Heart right ventricle (tissue), 16 donors: ENCODE measurements at regions not wholly inside any gene's neighbourhood (a gene's known extent, or its start where the extent isn't known, plus 50 kb on each side); places are given as distances from the start of the nearest gene placed in this dataset.

ENCODE experiments used
- ATAC-seq, 8 donors: fragments of 200-7000 bp; cut with Tn5 transposase; one replicate each; pipeline ENCODE4 v1.9.1; 2020; ENCODE audit warnings: mild to moderate bottlenecking in 8 of 8, moderate library complexity in 8 of 8, moderate number of reproducible peaks in 1 of 8
- DNase-seq, 2 donors: peaks; one replicate each; pipeline ENCODE4 v3.0.0-alpha.2; 2020
- H3K27ac ChIP-seq, 10 donors: fragments of 200-600 bp; sonication (generic) in 2 of 10; one replicate each; pipeline versions ENCODE4 v1.5.0 to v1.8.0; 2020 to 2022; ENCODE audit warnings: mild to moderate bottlenecking in 3 of 10
- H3K27me3 ChIP-seq, 7 donors: fragments of 200-600 bp; one replicate each; pipeline ENCODE4 v1.8.0; 2021 to 2022; ENCODE audit warnings: mild to moderate bottlenecking in 2 of 7
- H3K36me3 ChIP-seq, 9 donors: fragments of 200-600 bp; sonication (generic) in 1 of 9; one replicate each; pipeline versions ENCODE4 v1.5.0 to v1.8.0; 2020 to 2022; ENCODE audit warnings: mild to moderate bottlenecking in 2 of 9
- H3K4me1 ChIP-seq, 9 donors: fragments of 200-600 bp; sonication (generic) in 1 of 9; one replicate each; pipeline versions ENCODE4 v1.5.0 to v1.8.0; 2020 to 2022; ENCODE audit warnings: mild to moderate bottlenecking in 4 of 9
- H3K4me3 ChIP-seq, 10 donors: fragments of 200-600 bp; sonication (generic) in 2 of 10; one replicate each; pipeline versions ENCODE4 v1.5.0 to v1.8.0; 2020 to 2022; ENCODE audit warnings: mild to moderate bottlenecking in 7 of 10, moderate library complexity in 2 of 10
- H3K9me3 ChIP-seq, 11 donors: fragments of 200-600 bp in 10 of 11; sonication (generic) in 2 of 11; one replicate each; pipeline versions ENCODE4 v1.5.0 to v1.8.0; 2013 to 2022; ENCODE audit warnings: mild to moderate bottlenecking in 2 of 11, control low read depth in 1 of 11, moderate library complexity in 1 of 11
- CTCF ChIP-seq, 9 donors: fragments of 200-600 bp; sonication (generic) in 2 of 9; IDR thresholded peaks; one replicate each; pipeline versions ENCODE4 v1.5.0 to v1.8.0; 2021 to 2022; ENCODE audit warnings: antibody characterized with exemption in 9 of 9, mild to moderate bottlenecking in 5 of 9, moderate library complexity in 1 of 9
- WGBS, 2 donors: extraction: QIAGEN DNeasy Blood & Tissue Kit; methylation state at CpG; one replicate each; pipeline ENCODE4 v1.1.7; 2013; ENCODE audit warnings: inconsistent platforms in 1 of 2; 5-methylcytosine and 5-hydroxymethylcytosine counted together
- intact Hi-C, 10 donors: fragments of 100-400 bp; cut with DNase I; formaldehyde crosslinking; loops; one replicate each; pipeline versions ENCODE4 v1.11.1 to v1.14.2; 2022
- donor health status: Arrhythmogenic right ventricular cardiomyopathy.
- donor health status: ischemic (EF 13 %, LVEDD 7.1; RV severe dilation, severe dysfunction).
- donor health status: healthy with polysubstance abuse.
- donor health status: DM: no; HTN: yes; CAD: no.
- donor health status: DM: no; HTN: no; CAD: no.
- donor health status: ischemic (EF 25% LVEDD 6.9; RV normal size, moderate dysfunction).
- donor health status: ischemic (EF 25% LVEDD 5.7; RV mildly dilated, moderate dysfunction).
- donor health status: healthy.
- donor health status: DM: yes; HTN: yes; CAD: no.
- donor health status: Ischemic cardiomyopathy.
- donor health status: ischemic (EF 35%, LVEDD 5.7; RV mildly dilated, moderate dysfunction).
- donor health status: nonischemic (EF 11% LVEDD 7.7; RV severe dilation, severe dysfunction).
- donor health status: DM: yes; HTN: yes; CAD: no.
- donor health status: PGD.
- donor health status: ischemic (EF 29% LVEDD 5.4; RV normal size, mild dysfunction).
- donor health status: nonischemic (EF 23%, LVEDD 6.1; RV moderate dilation, normal function).

- Histone ChIP-seq H3K9me3 (no peaks in the 10 kb centered on the region), H3K4me3 (no peak overlapping the region), H3K27me3 (peaks cover 0 to 44% (median 15%) of the 10 kb centered on the region in 7 donors), H3K27ac (no peak overlapping the region), H3K4me1 (peaks cover 0 to 2% (median 0%) of the 10 kb centered on the region in 9 donors), H3K36me3 (no peaks in the 10 kb centered on the region)
- no peak for DNase-seq
- WGBS, 2 donors = 36 to 43% methylated on average over 7 of the region's 7 CpGs
- TF ChIP-seq CTCF (IDR thresholded peaks at IDR 0.05) = no peak
- ATAC-seq = peak in 4 of 8 donors; percentile 37 to 54 (median 47)
- intact Hi-C loops = loop anchor here (5.0 to 10.0 kb wide), 5 partner anchors 49 to 1496 kb away; no protein-coding TSS in a partner anchor
These were observed 247.0 kb downstream of the PTBP2 start for GRCh38 chr1:96968541-96968940.

GRCh38 chr1:96968983-96969382 lies 247.4 kb downstream of the PTBP2 start:
- WGBS, 2 donors = 68% methylated on average over 4 of the region's 4 CpGs
- no peak for ATAC-seq
- intact Hi-C loops = loop anchor here (5.0 to 10.0 kb wide), 5 partner anchors 48 to 1496 kb away; no protein-coding TSS in a partner anchor
- Histone ChIP-seq H3K27ac (no peak overlapping the region), H3K36me3 (no peaks in the 10 kb centered on the region), H3K9me3 (no peaks in the 10 kb centered on the region), H3K27me3 (peaks cover 0 to 44% (median 15%) of the 10 kb centered on the region in 7 donors), H3K4me1 (no peaks in the 10 kb centered on the region), H3K4me3 (no peak overlapping the region)
- no peak for TF ChIP-seq CTCF (IDR thresholded peaks at IDR 0.05)
- no peak for DNase-seq

GRCh38 chr1:96969656-96970163 lies 248.1 kb downstream of the PTBP2 start:
- Histone ChIP-seq H3K27me3 (peaks cover 0 to 44% (median 15%) of the 10 kb centered on the region in 7 donors), H3K36me3 (no peaks in the 10 kb centered on the region), H3K27ac (no peak overlapping the region), H3K4me3 (no peak overlapping the region), H3K9me3 (no peaks in the 10 kb centered on the region), H3K4me1 (no peaks in the 10 kb centered on the region)
- no peak for DNase-seq
- ATAC-seq = no peak
- WGBS, 2 donors = 77 to 93% methylated on average over 1 of the region's 1 CpG
- no peak for TF ChIP-seq CTCF (IDR thresholded peaks at IDR 0.05)
- intact Hi-C loops = loop anchor here (5.0 to 10.0 kb wide), 5 partner anchors 48 to 1495 kb away; no protein-coding TSS in a partner anchor

GRCh38 chr1:96971439-96971838 lies 249.9 kb downstream of the PTBP2 start:
- H3K36me3 ChIP-seq = no peaks in the 10 kb centered on the region
- WGBS, 2 donors = 91 to 97% methylated on average over 2 of the region's 2 CpGs
- no peak for TF ChIP-seq CTCF (IDR thresholded peaks at IDR 0.05)
- peaks cover 0 to 44% (median 15%) of the 10 kb centered on the region in 7 donors for H3K27me3 ChIP-seq
- no peak for DNase-seq
- intact Hi-C loops = loop anchor here in 1 of 10 donors (10.0 kb wide), 1 partner anchor 1493 kb away; no protein-coding TSS in a partner anchor
- H3K4me3 ChIP-seq = no peak overlapping the region
- no peaks in the 10 kb centered on the region for H3K9me3 ChIP-seq
- no peaks in the 10 kb centered on the region for H3K4me1 ChIP-seq
- no peak overlapping the region for H3K27ac ChIP-seq
- no peak for ATAC-seq
